Activated naive CD8-positive, alpha-beta T cell (primary cell): ENCODE measurements at regions not wholly inside any gene's neighbourhood (a gene's known extent, or its start where the extent isn't known, plus 50 kb on each side); places are given as distances from the start of the nearest gene placed in this dataset.

Experiments
- H3K27ac Mint-ChIP-seq: one replicate; pipeline ENCODE4 v1.8.0; 2021; ENCODE audit warnings: mixed read lengths
- H3K27me3 Mint-ChIP-seq: one replicate; pipeline ENCODE4 v1.8.0; 2021; ENCODE audit warnings: mixed read lengths
- H3K36me3 Mint-ChIP-seq: one replicate; pipeline ENCODE4 v1.8.0; 2021; ENCODE audit warnings: mixed read lengths
- H3K4me1 Mint-ChIP-seq: one replicate; pipeline ENCODE4 v1.8.0; 2021; ENCODE audit warnings: low read depth, mixed read lengths
- H3K4me3 Mint-ChIP-seq: one replicate; pipeline ENCODE4 v1.8.0; 2021; ENCODE audit warnings: mild to moderate bottlenecking, mixed read lengths
- H3K9me3 Mint-ChIP-seq: one replicate; pipeline ENCODE4 v1.8.0; 2021; ENCODE audit warnings: low read depth, mixed read lengths

GRCh38 chr3:22526266-22526837 is 676.8 kb upstream of the UBE2E2 start:
- no peaks in the 10 kb centered on the region for H3K4me1 Mint-ChIP-seq
- H3K36me3 Mint-ChIP-seq, result no peaks in the 10 kb centered on the region
- peaks cover 6% of the 10 kb centered on the region for H3K9me3 Mint-ChIP-seq
- no peak overlapping the region for H3K4me3 Mint-ChIP-seq
- H3K27ac Mint-ChIP-seq, result no peak overlapping the region
- peaks cover 2% of the 10 kb centered on the region for H3K27me3 Mint-ChIP-seq

- H3K27me3 Mint-ChIP-seq, result no peaks in the 10 kb centered on the region
- H3K4me1 Mint-ChIP-seq, result no peaks in the 10 kb centered on the region
- no peaks in the 10 kb centered on the region for H3K36me3 Mint-ChIP-seq
- peaks cover 6% of the 10 kb centered on the region for H3K9me3 Mint-ChIP-seq
- no peak overlapping the region for H3K27ac Mint-ChIP-seq
- no peak overlapping the region for H3K4me3 Mint-ChIP-seq
These were observed 666.6 kb upstream of the UBE2E2 start for GRCh38 chr3:22536541-22536940.

- Mint-ChIP-seq H3K36me3 (no peaks in the 10 kb centered on the region), H3K4me1 (no peaks in the 10 kb centered on the region), H3K27me3 (no peaks in the 10 kb centered on the region), H3K27ac (no peak overlapping the region), H3K4me3 (no peak overlapping the region), H3K9me3 (no peaks in the 10 kb centered on the region)
These were observed 665.6 kb upstream of the UBE2E2 start for GRCh38 chr3:22537560-22537959.

- Mint-ChIP-seq H3K36me3 (no peaks in the 10 kb centered on the region), H3K4me1 (no peaks in the 10 kb centered on the region), H3K27me3 (no peaks in the 10 kb centered on the region), H3K9me3 (no peaks in the 10 kb centered on the region), H3K27ac (no peak overlapping the region), H3K4me3 (no peak overlapping the region)
These were observed 660.8 kb upstream of the UBE2E2 start for GRCh38 chr3:22542311-22542710.

GRCh38 chr3:22555753-22556435 is 647.2 kb upstream of the UBE2E2 start:
- no peaks in the 10 kb centered on the region for H3K4me1 Mint-ChIP-seq
- H3K27me3 Mint-ChIP-seq, result no peaks in the 10 kb centered on the region
- H3K36me3 Mint-ChIP-seq, result no peaks in the 10 kb centered on the region
- H3K4me3 Mint-ChIP-seq, result no peak overlapping the region
- H3K27ac Mint-ChIP-seq, result no peak overlapping the region
- no peaks in the 10 kb centered on the region for H3K9me3 Mint-ChIP-seq

- H3K27ac Mint-ChIP-seq, result no peak overlapping the region
- H3K4me3 Mint-ChIP-seq, result no peak overlapping the region
- H3K27me3 Mint-ChIP-seq, result no peaks in the 10 kb centered on the region
- no peaks in the 10 kb centered on the region for H3K9me3 Mint-ChIP-seq
- H3K4me1 Mint-ChIP-seq, result no peaks in the 10 kb centered on the region
- H3K36me3 Mint-ChIP-seq, result no peaks in the 10 kb centered on the region
These were observed 637.7 kb upstream of the UBE2E2 start for GRCh38 chr3:22565393-22565792.

- Mint-ChIP-seq H3K27me3 (no peaks in the 10 kb centered on the region), H3K4me3 (no peak overlapping the region), H3K27ac (no peak overlapping the region), H3K36me3 (no peaks in the 10 kb centered on the region), H3K4me1 (no peaks in the 10 kb centered on the region), H3K9me3 (no peaks in the 10 kb centered on the region)
These were observed 634.8 kb upstream of the UBE2E2 start for GRCh38 chr3:22568285-22568684.

- Mint-ChIP-seq H3K4me3 (no peak overlapping the region), H3K36me3 (no peaks in the 10 kb centered on the region), H3K27me3 (no peaks in the 10 kb centered on the region), H3K4me1 (no peaks in the 10 kb centered on the region), H3K9me3 (no peaks in the 10 kb centered on the region), H3K27ac (no peak overlapping the region)
These were observed 633.6 kb upstream of the UBE2E2 start for GRCh38 chr3:22569570-22569969.

- Mint-ChIP-seq H3K36me3 (no peaks in the 10 kb centered on the region), H3K4me1 (no peaks in the 10 kb centered on the region), H3K27me3 (no peaks in the 10 kb centered on the region), H3K27ac (no peak overlapping the region), H3K4me3 (no peak overlapping the region), H3K9me3 (peaks cover 4% of the 10 kb centered on the region)
These were observed 622.1 kb upstream of the UBE2E2 start for GRCh38 chr3:22581007-22581406.

GRCh38 chr3:22582266-22582665 is 620.9 kb upstream of the UBE2E2 start:
- H3K27ac Mint-ChIP-seq, result no peak overlapping the region
- H3K9me3 Mint-ChIP-seq, result peaks cover 4% of the 10 kb centered on the region
- H3K36me3 Mint-ChIP-seq, result no peaks in the 10 kb centered on the region
- H3K4me1 Mint-ChIP-seq, result no peaks in the 10 kb centered on the region
- no peak overlapping the region for H3K4me3 Mint-ChIP-seq
- no peaks in the 10 kb centered on the region for H3K27me3 Mint-ChIP-seq

- Mint-ChIP-seq H3K9me3 (no peaks in the 10 kb centered on the region), H3K36me3 (no peaks in the 10 kb centered on the region), H3K4me3 (no peak overlapping the region), H3K27ac (no peak overlapping the region), H3K27me3 (no peaks in the 10 kb centered on the region), H3K4me1 (no peaks in the 10 kb centered on the region)
These were observed 617.6 kb upstream of the UBE2E2 start for GRCh38 chr3:22585504-22585903.

- Mint-ChIP-seq H3K27me3 (no peaks in the 10 kb centered on the region), H3K4me3 (no peak overlapping the region), H3K27ac (no peak overlapping the region), H3K9me3 (no peaks in the 10 kb centered on the region), H3K36me3 (no peaks in the 10 kb centered on the region), H3K4me1 (no peaks in the 10 kb centered on the region)
These were observed 617.2 kb upstream of the UBE2E2 start for GRCh38 chr3:22585911-22586310.

GRCh38 chr3:22587446-22587845 is 615.7 kb upstream of the UBE2E2 start:
- no peak overlapping the region for H3K4me3 Mint-ChIP-seq
- H3K27ac Mint-ChIP-seq, result no peak overlapping the region
- H3K27me3 Mint-ChIP-seq, result no peaks in the 10 kb centered on the region
- H3K9me3 Mint-ChIP-seq, result no peaks in the 10 kb centered on the region
- H3K4me1 Mint-ChIP-seq, result no peaks in the 10 kb centered on the region
- no peaks in the 10 kb centered on the region for H3K36me3 Mint-ChIP-seq

GRCh38 chr3:22593638-22594037 is 609.5 kb upstream of the UBE2E2 start:
- Mint-ChIP-seq H3K27me3 (peaks cover 2% of the 10 kb centered on the region), H3K4me3 (no peak overlapping the region), H3K27ac (no peak overlapping the region), H3K4me1 (no peaks in the 10 kb centered on the region), H3K36me3 (no peaks in the 10 kb centered on the region), H3K9me3 (peaks cover 6% of the 10 kb centered on the region)

- no peak overlapping the region for H3K4me3 Mint-ChIP-seq
- no peaks in the 10 kb centered on the region for H3K4me1 Mint-ChIP-seq
- no peak overlapping the region for H3K27ac Mint-ChIP-seq
- H3K36me3 Mint-ChIP-seq, result no peaks in the 10 kb centered on the region
- peaks cover 6% of the 10 kb centered on the region for H3K9me3 Mint-ChIP-seq
- peaks cover 2% of the 10 kb centered on the region for H3K27me3 Mint-ChIP-seq
These were observed 608.1 kb upstream of the UBE2E2 start for GRCh38 chr3:22594990-22595389.

- Mint-ChIP-seq H3K36me3 (no peaks in the 10 kb centered on the region), H3K9me3 (no peaks in the 10 kb centered on the region), H3K27me3 (no peaks in the 10 kb centered on the region), H3K27ac (no peak overlapping the region), H3K4me1 (no peaks in the 10 kb centered on the region), H3K4me3 (no peak overlapping the region)
These were observed 596.7 kb upstream of the UBE2E2 start for GRCh38 chr3:22606461-22606860.
